DND-41 (cell line): ENCODE measurements at regions not wholly inside any gene's neighbourhood (a gene's known extent, or its start where the extent isn't known, plus 50 kb on each side); places are given as distances from the start of the nearest gene placed in this dataset.

Experiments used
- EZH2 ChIP-seq: IDR thresholded peaks from 3 replicates; pipeline ENCODE4 v1.6.1; 2012; ENCODE audit warnings: borderline replicate concordance, low read depth, mild to moderate bottlenecking, moderate library complexity, low read length, inconsistent platforms; ENCODE audit not compliant: severe bottlenecking
- TF ChIP-seq, protein P1 (sequence below): IDR thresholded peaks from 2 replicates; pipeline ENCODE4 v1.5.1; 2012; ENCODE audit warnings: borderline replicate concordance, low read length, moderate library complexity, mild to moderate bottlenecking; ENCODE audit not compliant: poor library complexity, severe bottlenecking; ENCODE audit errors: extremely low read depth

GRCh38 chr11:134503100-134503499, 91.1 kb upstream of the B3GAT1 start:
- TF ChIP-seq, protein P1, sequence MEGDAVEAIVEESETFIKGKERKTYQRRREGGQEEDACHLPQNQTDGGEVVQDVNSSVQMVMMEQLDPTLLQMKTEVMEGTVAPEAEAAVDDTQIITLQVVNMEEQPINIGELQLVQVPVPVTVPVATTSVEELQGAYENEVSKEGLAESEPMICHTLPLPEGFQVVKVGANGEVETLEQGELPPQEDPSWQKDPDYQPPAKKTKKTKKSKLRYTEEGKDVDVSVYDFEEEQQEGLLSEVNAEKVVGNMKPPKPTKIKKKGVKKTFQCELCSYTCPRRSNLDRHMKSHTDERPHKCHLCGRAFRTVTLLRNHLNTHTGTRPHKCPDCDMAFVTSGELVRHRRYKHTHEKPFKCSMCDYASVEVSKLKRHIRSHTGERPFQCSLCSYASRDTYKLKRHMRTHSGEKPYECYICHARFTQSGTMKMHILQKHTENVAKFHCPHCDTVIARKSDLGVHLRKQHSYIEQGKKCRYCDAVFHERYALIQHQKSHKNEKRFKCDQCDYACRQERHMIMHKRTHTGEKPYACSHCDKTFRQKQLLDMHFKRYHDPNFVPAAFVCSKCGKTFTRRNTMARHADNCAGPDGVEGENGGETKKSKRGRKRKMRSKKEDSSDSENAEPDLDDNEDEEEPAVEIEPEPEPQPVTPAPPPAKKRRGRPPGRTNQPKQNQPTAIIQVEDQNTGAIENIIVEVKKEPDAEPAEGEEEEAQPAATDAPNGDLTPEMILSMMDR, result no peak
- TF ChIP-seq EZH2, result no peak
